GM10248 (cell line): ENCODE measurements at regions not wholly inside any gene's neighbourhood (a gene's known extent, or its start where the extent isn't known, plus 50 kb on each side); places are given as distances from the start of the nearest gene placed in this dataset.

Source experiments
- CTCF ChIA-PET: fragments of 300-600 bp; sonication (Branson Sonifier 250); formaldehyde crosslinking; extraction: SDS; loops from one replicate; lab custom pipeline; 2021; ENCODE audit warnings: antibody characterized with exemption; lab: Yijun Ruan, JAX
- POLR2A ChIA-PET: fragments of 350-650 bp; sonication (Branson Sonifier 250); formaldehyde crosslinking; extraction: SDS; loops from one replicate; lab custom pipeline; 2020; ENCODE audit warnings: antibody characterized with exemption; lab: Yijun Ruan, JAX
- DNase-seq: peaks from one replicate; pipeline ENCODE4 v3.0.0; 2012; ENCODE audit errors: extremely low spot score
- CTCF ChIP-seq: IDR thresholded peaks from 2 replicates; pipeline ENCODE4 v1.5.1; 2012; ENCODE audit warnings: mild to moderate bottlenecking, low read depth; ENCODE audit errors: extremely low read depth, missing control alignments, control extremely low read depth

- ChIA-PET CTCF (interaction anchor here (1.3 to 1.5 kb wide), 2 partner anchors 21 to 725 kb away, joined by 3 to 4 read pairs; no protein-coding TSS in a partner anchor), POLR2A (interaction anchor here (0.7 kb wide), 1 partner anchor 308 kb away, joined by 7 read pairs; no protein-coding TSS in a partner anchor)
- no peak for TF ChIP-seq CTCF
- DNase-seq, result no peak
These were observed 384.1 kb upstream of the PLXNA2 start for GRCh38 chr1:208628022-208628914.

GRCh38 chr1:208631092-208631491, 386.9 kb upstream of the PLXNA2 start:
- no peak for TF ChIP-seq CTCF
- POLR2A ChIA-PET, result no interaction called here
- DNase-seq, result no peak
- CTCF ChIA-PET, result interaction anchor here (1.0 kb wide), 1 partner anchor 21 kb away, joined by 3 read pairs; no protein-coding TSS in a partner anchor

GRCh38 chr1:208631506-208631905, 387.3 kb upstream of the PLXNA2 start:
- DNase-seq, result no peak
- CTCF ChIA-PET, result interaction anchor here (1.0 kb wide), 1 partner anchor 21 kb away, joined by 3 read pairs; no protein-coding TSS in a partner anchor
- POLR2A ChIA-PET, result no interaction called here
- no peak for TF ChIP-seq CTCF

- CTCF ChIA-PET, result interaction anchor here (1.1 kb wide), 1 partner anchor 11 kb away, joined by 3 read pairs; no protein-coding TSS in a partner anchor
These were observed 390.4 kb upstream of the PLXNA2 start for GRCh38 chr1:208634346-208635140.

DNA sequence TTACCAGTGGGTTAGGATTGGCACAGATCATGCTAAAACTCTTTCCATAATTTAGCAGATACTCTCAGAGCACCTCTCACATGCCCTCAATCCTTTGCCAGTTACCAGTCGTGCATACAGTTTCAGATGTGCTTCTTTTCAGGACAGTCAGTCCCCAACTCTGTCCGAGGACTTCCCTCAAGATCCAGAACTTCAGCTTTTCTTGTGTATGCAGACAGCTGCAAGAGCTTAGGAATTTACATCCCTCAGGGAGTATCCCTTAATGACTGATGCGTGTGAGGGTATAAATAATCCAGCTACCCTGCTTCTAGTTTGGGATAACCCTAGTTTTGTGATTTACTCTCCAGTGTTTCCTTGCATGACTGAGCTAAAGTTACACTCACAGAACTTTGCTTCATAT, 393.0 kb upstream of the PLXNA2 start:
- TF ChIP-seq CTCF, result no peak
- POLR2A ChIA-PET, result no interaction called here
- CTCF ChIA-PET, result interaction anchor here (1.2 to 1.9 kb wide), 4 partner anchors 11 to 97 kb away, joined by 3 to 7 read pairs (median 3); no protein-coding TSS in a partner anchor
- DNase-seq, result no peak

More at GRCh38 chr1:208634346-208635140, 390.4 kb upstream of the PLXNA2 start:
- no peak for TF ChIP-seq CTCF
- POLR2A ChIA-PET, result no interaction called here
- DNase-seq, result no peak

DNA sequence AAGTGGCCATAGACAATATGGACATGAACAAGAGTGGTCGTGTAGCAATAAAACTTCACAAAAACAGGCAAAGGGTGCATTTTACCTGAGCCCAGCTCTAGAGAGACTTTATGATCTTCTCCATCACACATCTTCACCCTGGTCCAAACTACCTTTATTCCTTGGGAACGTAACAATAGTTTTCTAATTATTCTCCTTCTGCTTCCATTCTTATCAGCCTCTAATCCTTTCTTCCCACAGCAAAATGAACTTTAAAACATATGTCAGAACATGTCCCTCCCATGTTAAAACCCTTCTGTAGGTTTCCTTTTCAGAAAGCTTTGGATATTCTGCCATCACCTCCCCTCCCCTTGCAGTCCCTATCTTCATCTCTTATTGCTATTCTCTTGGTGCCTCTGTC, 395.2 kb upstream of the PLXNA2 start:
- DNase-seq, result no peak
- POLR2A ChIA-PET, result no interaction called here
- CTCF ChIA-PET, result interaction anchor here (1.3 to 1.8 kb wide), 3 partner anchors 9 to 17 kb away, joined by 3 to 5 read pairs (median 5); no protein-coding TSS in a partner anchor
- no peak for TF ChIP-seq CTCF
